ENCODE measurements at regions not wholly inside any gene's neighbourhood (a gene's known extent, or its start where the extent isn't known, plus 50 kb on each side); places are given as distances from the start of the nearest gene placed in this dataset.
"Not testable (repeated sequence)": the region's sequence is repeated elsewhere in the genome, so short reads cannot be mapped to it uniquely, and the experiment has no call there.

DNA sequence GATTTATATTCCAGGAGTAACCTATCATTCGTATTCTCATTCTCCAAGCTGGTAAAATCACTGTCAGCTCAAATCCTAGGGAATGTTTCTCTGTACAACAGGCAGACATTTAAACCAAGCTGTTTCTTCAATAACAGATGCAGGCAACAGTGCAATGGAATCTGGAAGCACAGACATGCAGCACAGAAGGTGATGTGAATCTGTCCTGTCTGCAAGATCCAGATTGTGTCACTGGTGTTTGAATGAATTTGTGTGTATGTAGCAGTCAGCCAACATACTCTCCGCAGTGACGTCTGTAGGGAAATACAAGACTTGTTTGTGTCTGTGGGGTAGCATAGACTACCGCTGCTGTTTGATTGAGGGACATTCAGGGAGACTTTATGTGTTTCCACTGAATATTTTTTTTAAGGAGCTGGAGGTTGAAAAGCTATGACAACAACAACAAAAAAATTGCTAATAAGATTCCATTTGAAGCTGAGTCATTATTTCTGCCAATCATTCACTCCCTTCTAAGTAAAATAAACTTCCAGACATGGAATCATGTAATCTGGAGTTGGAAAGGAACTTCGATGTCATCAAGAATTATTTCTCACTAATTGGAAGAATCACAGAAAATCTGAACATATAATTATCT, 122.9 kb upstream of the MYO3A start:
- no peak for DNase-seq

DNA sequence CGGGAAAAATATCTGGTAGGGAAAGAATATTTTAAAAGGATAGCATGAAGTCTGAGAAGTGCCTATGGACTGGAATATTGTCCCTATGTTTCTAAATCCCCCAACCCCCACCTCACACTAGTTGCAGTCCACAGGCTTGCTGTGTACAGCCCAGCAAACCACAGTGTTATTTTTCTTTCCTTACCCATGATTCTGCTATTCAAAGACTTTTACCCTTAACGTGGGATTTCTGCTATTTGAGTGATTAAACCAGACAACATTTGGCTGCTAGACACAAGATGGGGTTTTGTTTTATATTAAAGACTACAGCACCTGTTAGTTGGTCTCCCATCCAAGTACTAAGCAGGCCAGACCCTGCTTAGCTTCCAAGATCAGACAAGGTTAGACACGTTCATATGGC, 120.5 kb upstream of the MYO3A start:
- DNase-seq, result no peak

GRCh38 chr10:25815236-25815635, 118.8 kb upstream of the MYO3A start:
- DNase-seq, result no peak

DNA sequence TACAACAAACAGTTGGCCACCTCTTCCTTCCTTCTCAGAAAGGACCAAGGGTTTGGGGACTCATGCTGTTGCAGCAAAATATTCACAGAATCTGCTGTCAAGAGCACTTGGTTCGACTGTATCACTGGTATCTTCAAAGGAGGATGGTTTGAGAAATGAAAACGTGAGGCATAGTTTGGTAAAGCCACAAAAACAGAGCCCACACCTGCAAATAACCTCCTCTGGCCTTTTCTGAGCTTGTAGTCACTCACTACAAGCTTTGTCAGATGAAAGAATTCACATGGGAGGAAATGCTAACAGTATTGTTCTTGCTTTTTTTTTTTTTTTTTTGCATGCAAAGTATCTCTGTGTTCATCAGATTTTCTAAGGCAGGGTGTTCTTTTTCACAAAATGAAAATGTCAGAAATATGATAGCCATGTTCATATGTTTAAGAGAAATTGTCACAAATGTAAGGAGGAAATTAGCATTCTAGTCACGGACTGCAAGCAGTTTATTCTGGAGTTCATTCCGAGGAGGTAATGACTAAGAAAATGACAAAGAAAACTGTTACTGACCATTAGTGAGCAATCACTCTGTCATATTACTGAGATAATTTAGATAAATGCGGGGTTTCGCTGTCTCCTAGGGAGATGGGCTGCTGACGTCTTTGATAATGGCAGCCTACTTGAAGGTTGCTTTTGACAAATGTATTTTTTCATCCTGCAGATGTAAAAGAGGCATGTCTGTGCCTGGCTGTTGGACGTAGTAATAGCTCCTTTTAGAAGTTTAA, 117.8 kb upstream of the MYO3A start:
- no peak for DNase-seq

DNA sequence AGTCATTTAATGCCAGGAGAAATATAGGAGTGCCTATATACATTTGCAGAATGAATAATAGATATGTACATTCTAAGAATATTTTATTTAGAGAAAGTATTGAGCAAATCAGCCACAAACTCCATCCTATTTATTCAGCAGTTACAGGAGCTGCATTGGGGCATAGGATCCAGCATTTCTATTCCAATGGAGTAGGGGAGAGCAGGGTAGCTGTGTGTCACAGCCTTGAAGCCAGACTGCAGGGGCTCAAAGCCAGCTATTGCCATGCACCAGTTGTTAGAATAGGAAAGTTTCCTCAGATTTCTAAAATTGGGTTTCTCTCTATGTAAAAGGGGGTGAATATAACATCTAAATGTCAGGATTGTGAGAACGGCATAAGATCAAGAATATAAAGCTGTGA, 116.8 kb upstream of the MYO3A start:
- no peak for DNase-seq

DNA sequence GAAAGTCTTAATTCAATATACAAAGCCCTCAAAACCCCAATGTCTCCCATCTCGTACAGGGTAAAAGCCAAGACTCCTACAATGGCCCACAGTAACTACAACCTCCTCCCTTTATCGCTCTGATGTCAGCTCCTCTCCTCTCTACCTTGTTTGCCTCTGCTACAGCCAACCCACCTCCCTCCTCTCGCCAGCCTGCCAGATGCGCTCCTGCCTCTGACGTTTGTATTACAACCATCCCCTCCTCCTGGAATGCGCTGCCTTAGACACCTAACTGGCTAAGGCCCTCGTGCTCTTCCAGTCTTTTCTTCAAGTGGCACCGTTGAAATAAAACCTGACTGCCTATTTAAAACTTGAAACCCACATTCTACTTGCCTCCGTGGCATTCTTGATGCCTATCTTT, 115.3 kb upstream of the MYO3A start:
- no peak for DNase-seq

GRCh38 chr10:25820472-25820871, 113.6 kb upstream of the MYO3A start:
- no peak for DNase-seq

DNA sequence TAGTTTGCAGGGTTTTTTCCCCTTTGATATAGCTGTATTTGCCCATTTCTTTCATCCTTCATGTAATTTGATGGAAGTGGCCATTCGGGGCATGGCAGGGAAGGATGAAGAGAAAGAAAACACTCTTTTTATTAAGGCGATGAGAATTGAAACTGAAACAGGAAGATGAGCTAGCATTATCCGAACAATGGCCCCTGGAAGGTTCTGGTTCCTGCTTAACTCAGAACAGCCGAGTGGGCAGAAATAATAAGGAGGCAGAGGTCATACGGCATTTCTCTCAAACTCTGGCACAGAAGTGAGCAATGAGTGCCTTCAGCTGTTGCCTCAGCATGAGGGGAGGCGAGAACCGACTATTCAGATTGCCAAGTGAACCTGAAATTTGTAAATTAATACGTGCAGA, 113.2 kb upstream of the MYO3A start:
- DNase-seq, result no peak

DNA sequence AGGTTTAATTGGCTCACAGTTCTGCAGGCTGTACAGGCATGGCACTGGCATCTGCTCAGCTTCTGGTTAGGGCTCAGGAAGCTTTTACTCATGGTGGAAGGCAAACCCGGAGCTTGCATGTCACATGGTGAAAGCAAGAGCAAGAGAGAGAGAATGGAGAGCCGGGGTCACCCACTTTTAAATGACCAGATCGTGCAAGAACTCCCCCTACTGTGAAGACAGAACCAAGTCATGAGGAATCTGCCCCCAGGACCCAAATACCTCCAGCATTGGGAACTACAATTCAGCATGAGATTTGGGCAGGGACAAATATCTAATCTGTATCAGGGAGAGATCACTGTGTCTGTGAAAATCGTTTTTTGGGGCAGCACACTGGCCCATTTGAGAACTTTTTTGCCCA, 110.0 kb upstream of the MYO3A start:
- no peak for DNase-seq

DNA sequence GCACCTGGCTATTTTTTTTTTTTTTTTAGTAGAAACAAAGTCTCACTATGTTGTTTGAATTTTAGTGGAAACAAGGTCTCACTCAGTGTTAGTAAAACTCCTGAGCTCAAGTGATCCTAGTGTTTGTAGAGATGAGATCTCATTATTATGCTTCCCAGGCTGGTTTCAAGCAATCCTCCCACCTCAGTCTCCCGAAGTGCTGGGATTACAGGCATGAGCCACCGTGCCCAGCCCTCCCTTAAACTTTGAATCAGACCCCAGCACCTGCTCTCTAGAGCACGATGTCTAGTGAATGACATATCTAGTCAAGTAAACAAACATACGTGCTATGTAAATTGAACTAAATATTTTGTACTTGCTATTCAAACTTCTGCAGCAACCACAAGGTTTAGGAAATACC, 105.6 kb upstream of the MYO3A start:
- no peak for DNase-seq

GRCh38 chr10:25831080-25831479, 102.9 kb upstream of the MYO3A start:
- DNase-seq, result no peak

DNA sequence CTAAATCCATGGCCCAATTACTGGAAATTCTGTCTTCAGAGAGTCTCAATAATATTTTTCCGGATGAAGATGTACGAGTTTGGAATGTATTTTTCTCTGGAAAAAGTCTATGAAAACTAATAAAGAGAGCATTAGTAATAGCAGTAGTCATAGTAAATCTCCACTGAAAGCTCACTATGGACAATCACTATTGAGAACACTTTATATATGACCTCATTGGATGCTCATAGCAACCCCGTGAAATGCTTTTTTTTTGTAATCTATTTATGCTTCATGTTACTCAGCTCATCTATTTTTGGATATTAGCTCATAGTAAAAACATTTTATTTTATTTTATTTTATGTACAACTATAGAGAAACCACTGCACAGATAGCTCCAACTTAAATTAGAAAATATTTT, 94.3 kb upstream of the MYO3A start:
- no peak for DNase-seq

DNA sequence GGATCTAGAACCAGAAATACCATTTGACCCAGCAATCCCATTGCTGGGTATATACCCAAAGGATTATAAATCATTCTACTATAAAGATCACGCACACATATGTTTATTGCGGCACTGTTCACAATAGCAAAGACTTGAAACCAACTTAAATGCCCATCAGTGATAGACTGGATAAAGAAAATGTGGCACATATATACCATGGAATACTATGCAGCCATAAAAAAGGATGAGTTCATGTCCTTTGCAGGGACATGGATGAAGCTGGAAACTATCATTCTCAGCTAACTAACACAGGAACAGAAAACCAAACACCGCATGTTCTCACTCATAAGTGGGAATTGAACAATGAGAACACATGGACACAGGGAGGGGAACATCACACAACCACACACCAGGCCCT, 93.2 kb upstream of the MYO3A start:
- DNase-seq, result not testable (repeated sequence)

GRCh38 chr10:25842146-25842545, 91.9 kb upstream of the MYO3A start:
- no peak for DNase-seq

- no peak for DNase-seq
Measured at GRCh38 chr10:25843551-25844170, 90.4 kb upstream of the MYO3A start.

GRCh38 chr10:25844716-25845115, 89.3 kb upstream of the MYO3A start:
- DNase-seq, result not testable (repeated sequence)

- DNase-seq, result no peak
Measured at GRCh38 chr10:25849268-25849667, 84.8 kb upstream of the MYO3A start.

- DNase-seq, result no peak
Measured at GRCh38 chr10:25849988-25850387, 84.0 kb upstream of the MYO3A start.

- DNase-seq, result no peak
Measured at GRCh38 chr10:25851548-25851947, 82.5 kb upstream of the MYO3A start.

DNA sequence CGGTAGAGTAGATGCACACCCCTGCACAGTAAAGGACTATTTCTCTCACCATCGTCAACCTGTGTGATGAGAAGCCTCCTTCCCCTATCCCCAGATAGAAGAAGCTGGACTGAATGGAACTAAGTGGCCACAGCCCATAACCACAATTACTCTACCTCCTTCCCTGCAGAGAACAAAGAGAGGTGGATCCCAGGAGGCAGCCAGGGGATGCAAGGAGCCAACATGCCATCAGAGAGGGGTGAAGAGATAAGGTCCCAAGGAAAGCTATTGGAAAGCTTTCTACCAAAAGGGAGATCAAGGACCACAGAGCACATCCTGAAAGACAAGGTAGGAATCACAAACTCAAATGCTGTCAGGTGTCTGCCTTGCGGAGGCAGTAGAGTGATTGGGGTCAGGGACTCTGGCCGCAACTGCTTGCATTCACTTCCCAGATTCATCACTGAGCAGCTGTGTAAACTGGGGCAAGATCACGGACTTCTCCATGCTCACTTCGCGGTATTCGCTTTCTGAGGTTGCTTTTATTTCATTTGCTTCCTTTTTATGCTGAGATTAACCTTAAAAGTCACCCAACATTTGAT, 81.6 kb upstream of the MYO3A start:
- DNase-seq, result no peak

- DNase-seq, result no peak
Measured at GRCh38 chr10:25858076-25858475, 76.0 kb upstream of the MYO3A start.

GRCh38 chr10:25865267-25865666, 68.8 kb upstream of the MYO3A start:
- no peak for DNase-seq

DNA sequence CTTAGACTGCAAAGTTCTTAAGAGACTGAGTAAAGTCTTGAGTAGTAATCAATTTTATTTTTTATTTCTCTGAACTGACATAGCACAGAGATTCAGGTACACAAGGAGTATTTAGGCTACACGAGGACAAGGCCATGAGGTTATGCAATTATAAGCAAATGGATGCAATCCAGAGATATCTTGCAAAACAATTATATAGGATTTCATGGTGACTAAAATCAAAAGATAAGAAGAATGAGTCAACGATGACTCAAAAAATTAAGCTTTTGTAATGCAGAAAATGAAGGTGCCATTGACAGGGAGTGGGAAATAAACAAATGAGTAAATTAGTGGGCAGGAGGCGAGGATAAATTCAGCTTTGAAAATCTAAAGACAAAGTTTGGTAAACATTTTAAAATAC, 66.7 kb upstream of the MYO3A start:
- no peak for DNase-seq

DNA sequence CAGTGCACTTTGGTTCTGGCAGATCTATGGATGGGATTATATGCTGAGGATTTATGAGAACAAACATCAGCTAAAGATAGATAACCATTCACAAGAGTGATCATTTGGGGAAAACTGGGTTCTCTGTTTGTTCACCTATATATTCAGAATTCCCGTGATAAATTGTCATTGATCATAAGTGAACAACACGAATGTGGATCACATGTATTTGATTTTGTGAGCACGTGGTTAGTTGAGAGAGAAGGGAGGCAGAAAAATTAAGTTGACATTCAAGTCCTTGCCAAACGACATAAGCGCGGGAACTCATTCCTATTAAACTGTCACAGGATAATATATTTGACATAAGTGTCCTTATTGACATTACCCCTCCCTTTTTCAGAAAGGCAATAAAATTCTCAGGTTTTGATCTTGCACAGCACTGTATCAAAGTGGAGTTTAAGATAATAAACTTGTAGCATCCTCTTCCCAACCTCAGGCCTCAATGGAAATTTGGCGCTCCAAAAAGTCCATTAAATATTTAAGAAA, 64.9 kb upstream of the MYO3A start:
- DNase-seq, result no peak
